HG02870 (cell line): ENCODE measurements at regions not wholly inside any gene's neighbourhood (a gene's known extent, or its start where the extent isn't known, plus 50 kb on each side); places are given as distances from the start of the nearest gene placed in this dataset.

ENCODE experiments used
- ATAC-seq: cut with Tn5 transposase; IDR thresholded peaks from one replicate; pipeline ENCODE4 v1.9.1; 2021; ENCODE audit warnings: mild to moderate bottlenecking, moderate library complexity; ENCODE audit not compliant: unreplicated experiment

- ATAC-seq, result no peak
Measured at GRCh38 chr4:111635646-111636045, 509.6 kb upstream of the FAM241A start.

DNA sequence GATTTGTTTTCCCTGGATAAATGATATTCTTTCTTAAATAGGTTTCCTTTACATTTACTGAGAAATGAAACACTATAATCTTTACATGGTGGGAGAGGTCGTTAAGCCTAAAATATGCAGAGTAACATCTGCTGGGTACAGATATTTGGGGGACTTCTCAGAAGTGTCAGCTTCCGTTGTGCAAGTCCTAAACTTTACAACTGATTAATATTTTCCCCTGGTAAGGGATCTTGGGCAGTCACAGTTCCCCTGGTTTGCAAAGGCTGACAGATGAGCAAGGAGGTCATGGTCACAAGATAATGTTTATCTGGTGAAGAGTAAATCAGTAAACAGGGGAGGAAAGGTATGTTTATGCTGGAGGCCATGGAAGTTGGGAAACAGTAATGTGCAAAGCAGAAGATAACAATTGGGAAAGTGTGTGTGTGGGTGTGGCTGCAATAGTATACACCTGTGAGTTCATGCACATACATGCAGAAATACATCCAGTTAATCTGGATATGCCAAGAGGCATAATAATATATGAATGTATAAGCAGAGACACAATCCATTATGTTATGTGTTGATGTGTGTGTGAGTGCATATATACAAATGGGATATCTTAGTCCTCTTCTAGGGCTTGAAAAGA, 508.2 kb upstream of the FAM241A start:
- no peak for ATAC-seq

DNA sequence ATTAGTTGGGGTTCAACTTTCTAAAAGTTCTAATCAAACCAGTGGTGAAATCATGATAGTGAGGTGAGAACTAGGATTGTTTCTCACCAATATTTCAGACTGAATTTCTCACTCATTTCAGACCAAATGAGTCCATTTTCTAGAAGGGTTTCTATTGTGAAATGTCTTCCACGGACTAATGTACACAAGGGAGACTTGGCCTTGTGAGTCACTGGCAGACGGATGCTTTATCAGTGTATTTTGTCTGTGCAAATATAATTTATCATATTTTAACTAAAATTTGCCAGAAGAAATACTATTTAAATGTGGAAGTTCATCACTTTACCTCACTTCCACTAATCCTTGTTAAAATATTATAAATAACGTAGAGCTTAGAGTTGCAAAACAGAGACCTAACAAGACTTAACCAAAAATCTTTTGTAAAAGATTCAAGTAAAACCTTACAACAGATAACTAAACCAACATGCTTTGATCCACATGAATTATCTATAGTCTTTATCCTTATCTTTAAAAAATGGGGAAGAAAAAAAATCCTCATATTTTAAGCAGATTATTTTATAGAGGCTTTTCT, 506.0 kb upstream of the FAM241A start:
- ATAC-seq, result no peak

DNA sequence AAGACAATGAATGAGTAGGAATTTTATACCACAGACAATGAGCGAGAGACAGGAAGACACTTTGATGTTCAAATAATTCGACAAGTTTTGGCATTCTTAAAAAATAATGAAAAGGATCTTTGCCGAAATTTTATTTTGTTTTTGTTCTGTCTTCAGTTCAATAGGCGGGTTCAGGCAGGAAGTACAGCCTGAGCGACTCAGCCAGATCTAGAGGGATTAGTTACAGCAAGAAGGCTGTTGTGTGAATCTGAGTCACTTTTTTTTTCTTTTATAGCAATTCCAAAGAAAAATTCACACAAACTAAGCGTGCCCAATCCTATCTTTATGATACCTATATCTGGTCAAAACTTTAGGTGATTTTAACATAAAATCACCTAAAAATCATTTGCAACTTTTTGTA, 505.4 kb upstream of the FAM241A start:
- no peak for ATAC-seq

GRCh38 chr4:111641813-111642579, 503.3 kb upstream of the FAM241A start:
- peak; percentile 98 for ATAC-seq

DNA sequence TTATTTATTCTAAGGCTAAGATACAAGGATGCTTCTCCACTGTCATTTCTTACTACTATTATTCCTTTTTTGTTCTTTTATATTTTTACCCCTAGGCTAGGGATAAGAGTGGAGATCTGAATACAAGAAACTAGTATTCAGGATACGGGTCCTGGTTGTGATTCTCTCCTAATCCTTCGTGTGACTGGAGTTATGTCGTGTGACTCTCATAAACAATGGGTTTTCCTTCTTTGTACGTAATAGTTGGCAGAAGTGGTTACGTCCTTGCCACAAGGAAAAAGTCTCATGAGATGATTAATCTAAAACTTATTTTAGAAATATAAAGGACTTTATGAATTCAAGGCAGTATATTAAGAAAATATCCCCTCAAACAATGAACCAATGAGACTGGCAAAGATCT, 497.2 kb upstream of the FAM241A start:
- ATAC-seq, result no peak

DNA sequence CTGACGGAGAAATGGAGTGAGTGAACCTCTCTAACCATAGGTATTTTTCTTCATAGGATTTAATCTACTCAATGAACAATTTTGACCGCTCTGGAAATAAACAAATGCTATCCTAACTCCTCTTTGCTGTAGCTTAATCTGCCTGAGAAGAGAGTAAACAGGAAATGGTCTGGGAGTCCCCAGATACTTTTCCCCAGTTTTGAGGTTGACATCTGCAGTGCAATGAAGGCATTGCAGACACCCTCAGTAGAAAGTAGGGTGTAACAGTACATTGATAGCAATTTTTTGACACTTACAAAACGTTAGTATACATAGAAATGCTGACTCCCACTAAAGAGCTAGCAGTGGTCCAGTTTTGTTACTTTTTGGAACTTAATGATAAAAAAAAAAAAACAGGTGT, 495.9 kb upstream of the FAM241A start:
- ATAC-seq, result no peak

DNA sequence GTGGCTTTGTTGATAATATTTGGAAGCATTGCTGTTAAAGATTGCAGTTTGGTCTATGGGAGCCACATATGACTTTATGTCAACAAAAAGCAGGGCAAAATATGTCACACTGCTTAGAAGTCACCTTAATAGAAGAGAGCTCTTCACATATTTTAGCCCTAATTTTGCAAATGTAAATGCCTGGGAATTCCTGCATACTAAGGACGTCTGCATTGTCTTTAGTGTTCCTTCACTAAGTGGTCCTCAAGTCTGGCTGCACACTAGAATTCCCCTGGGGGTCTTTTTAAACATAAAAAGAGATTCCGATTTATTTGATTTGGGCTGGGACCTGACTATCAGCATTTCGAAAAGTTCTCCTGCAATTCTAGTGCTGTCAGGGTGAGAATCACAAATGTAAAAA, 495.1 kb upstream of the FAM241A start:
- ATAC-seq, result no peak

GRCh38 chr4:111650674-111651086, 494.6 kb upstream of the FAM241A start:
- no peak for ATAC-seq

DNA sequence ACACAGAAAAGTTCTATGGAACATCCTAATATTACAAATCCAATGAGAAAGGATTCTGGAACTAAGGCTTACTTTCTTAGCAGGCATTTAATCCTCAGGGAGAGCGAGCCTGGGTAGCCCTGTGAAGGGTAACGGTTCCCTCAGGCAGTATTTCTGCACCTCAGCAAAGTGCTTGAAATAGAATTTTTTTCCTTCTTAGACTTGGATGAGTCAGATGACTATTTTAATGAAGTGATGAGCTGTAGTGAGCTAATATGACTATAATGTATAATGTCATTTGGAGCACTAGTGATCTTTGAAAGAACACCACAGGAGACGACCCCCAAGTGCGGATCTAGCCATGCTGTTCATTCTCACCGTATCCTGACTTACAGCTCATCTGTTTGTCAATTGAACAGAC, 493.0 kb upstream of the FAM241A start:
- no peak for ATAC-seq

- ATAC-seq, result no peak
Measured at GRCh38 chr4:111652986-111653385, 492.3 kb upstream of the FAM241A start.

DNA sequence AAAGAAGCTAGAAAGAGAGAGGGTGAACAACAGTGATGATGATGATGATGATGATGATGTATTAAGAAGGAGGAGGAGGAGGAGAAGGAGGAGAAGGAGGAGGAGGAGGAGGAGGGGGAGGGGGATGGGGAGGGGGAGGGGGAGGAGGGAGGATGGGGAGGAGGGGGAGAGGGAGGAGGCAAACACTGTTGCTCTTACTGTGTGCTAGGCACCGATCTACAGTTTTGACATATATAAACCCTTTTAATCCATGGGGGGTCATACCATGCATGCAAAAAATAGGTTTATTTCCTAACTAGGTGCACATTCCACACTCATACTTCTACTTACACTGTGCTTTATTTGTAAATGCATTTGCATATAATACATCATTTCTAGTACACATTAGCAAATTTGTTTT, 482.8 kb upstream of the FAM241A start:
- ATAC-seq, result no peak

GRCh38 chr4:111664308-111664945, 480.8 kb upstream of the FAM241A start:
- ATAC-seq, result no peak

- ATAC-seq, result no peak
Measured at GRCh38 chr4:111666826-111667360, 478.4 kb upstream of the FAM241A start.

GRCh38 chr4:111671756-111672155, 473.5 kb upstream of the FAM241A start:
- ATAC-seq, result no peak

GRCh38 chr4:111675746-111676145, 469.5 kb upstream of the FAM241A start:
- ATAC-seq, result no peak

DNA sequence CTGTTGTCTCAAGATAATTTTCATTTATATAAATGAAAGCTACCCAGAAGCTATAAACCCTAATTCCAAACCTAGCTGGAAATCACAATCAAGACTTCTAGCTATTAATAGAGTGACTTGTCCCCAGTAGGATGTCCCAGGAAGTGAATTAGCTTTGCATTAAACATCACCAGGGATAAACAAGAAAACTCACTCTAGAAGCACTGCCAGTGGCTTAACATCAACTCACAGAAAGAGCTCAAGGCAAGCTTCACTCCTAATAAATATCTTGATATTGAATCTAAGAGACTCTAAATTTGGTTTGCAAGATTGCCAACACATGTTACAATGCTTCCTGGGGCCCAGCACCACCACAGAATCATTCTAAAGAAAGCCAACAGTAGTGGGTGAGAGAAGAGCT, 468.7 kb upstream of the FAM241A start:
- no peak for ATAC-seq

DNA sequence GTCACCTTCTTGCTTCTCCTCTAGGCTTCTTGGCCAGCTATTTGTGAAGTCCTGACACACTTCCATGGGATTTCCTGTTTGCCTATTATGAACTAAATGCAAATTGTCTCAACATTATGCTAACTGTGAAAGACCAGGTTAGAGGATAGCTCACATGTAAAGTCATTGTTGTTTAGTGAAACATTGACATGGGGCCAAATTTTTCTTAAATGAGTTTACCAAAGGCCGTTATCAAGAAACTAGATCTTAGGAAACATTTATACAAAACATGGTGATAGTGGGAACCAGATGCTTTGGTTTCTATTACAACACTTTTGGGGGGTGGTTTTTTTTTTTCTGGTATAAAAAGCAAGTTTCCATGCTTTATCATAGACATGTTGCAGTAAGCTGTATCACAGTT, 466.8 kb upstream of the FAM241A start:
- no peak for ATAC-seq

DNA sequence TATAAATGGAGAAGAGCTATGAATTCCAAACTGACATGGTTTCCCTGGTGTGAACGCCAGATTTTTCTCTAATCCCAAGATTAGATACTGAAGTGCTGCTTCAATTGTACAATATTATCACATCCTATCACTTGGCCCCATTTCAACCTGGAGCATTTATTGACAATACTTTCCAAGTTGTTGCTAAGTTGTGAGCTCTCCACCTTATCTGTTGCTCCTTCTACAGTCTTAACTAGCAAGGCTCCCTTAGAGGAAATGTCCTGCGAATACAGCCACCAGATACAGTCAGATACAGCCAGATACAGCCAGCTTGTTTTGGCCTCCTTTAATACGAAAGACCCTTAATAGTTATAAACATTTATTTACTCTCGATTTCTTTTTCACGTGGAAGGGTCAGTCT, 466.3 kb upstream of the FAM241A start:
- no peak for ATAC-seq

GRCh38 chr4:111681270-111681669, 464.0 kb upstream of the FAM241A start:
- ATAC-seq, result no peak

GRCh38 chr4:111681751-111682150, 463.5 kb upstream of the FAM241A start:
- no peak for ATAC-seq

DNA sequence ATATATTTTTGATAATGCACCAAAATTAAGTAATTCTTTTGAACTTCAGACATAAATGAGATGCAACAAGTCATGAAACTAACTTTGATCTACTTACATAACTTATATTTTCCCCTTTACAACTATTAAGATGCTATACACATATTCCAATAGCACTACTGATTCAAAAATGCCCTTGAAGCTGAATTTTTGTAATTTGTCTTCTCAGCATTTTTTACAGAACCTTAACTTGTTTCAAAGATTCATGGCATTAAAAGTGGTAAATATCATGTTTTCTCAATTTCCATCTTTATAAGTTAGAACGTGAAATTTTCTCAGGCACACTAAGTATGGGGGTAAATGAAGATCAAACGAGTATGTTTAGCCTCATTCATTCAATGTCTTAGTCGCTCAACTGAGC, 460.0 kb upstream of the FAM241A start:
- no peak for ATAC-seq
